ENCODE measurements at regions not wholly inside any gene's neighbourhood (a gene's known extent, or its start where the extent isn't known, plus 50 kb on each side); places are given as distances from the start of the nearest gene placed in this dataset.

- TF ChIP-seq, protein P1, sequence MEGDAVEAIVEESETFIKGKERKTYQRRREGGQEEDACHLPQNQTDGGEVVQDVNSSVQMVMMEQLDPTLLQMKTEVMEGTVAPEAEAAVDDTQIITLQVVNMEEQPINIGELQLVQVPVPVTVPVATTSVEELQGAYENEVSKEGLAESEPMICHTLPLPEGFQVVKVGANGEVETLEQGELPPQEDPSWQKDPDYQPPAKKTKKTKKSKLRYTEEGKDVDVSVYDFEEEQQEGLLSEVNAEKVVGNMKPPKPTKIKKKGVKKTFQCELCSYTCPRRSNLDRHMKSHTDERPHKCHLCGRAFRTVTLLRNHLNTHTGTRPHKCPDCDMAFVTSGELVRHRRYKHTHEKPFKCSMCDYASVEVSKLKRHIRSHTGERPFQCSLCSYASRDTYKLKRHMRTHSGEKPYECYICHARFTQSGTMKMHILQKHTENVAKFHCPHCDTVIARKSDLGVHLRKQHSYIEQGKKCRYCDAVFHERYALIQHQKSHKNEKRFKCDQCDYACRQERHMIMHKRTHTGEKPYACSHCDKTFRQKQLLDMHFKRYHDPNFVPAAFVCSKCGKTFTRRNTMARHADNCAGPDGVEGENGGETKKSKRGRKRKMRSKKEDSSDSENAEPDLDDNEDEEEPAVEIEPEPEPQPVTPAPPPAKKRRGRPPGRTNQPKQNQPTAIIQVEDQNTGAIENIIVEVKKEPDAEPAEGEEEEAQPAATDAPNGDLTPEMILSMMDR (IDR thresholded peaks at IDR 0.05; ENCODE audit: low read depth, low read length), result no peak
- TF ChIP-seq EZH2phosphoT487 (IDR thresholded peaks at IDR 0.05; ENCODE audit: low read depth), result no peak
These were observed 95.1 kb upstream of the ZFHX3 start for GRCh38 chr16:73143002-73143401.
